ENCODE measurements at regions not wholly inside any gene's neighbourhood (a gene's known extent, or its start where the extent isn't known, plus 50 kb on each side); places are given as distances from the start of the nearest gene placed in this dataset.
A peak's percentile ranks its signal among the peaks of the same experiment; 100 is the strongest.

DNA sequence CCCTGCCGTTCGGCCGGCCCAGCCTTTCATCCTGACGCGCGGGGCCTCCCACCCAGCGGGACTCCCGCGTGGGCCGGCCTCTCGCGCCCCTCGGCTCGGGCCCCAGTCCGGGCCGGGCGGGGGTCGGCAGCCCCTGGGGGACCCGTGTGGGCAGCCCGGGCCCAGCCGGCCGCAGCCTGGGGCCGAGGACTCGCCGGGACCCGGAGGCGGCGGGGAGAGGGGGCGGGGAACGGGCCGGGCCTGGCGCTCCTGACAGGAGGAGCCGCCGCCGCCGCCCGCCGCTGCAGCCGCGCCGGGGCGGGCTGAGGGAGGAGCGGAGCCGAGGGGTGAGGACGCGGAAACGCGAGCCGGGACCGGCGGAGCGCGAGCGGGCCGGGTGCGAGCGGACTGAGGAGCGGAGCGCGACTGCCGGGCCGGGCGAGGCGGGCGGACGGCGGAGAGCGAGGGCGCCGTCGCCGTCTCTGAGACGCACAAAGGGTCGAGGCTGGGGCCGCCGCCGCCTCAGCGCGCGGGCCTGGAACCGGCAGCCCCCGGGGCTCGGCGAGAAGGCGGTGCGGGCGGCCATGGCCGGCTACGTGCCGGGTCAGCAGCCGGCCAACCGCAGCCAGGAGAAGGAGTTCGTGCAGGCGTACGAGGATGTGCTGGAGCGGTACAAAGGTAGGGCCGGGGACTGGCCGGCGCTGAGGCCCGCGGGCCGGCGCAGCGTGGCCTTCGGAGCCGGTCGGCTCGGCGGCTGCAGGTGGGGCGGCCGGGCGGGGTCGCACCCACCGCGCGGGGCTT is 79.1 kb downstream of the NDUFS5 start:
- H3K4me3 ChIP-seq (ENCODE audit: insufficient read length, low read depth): peak overlapping the region; percentile 78
- no peaks in the 10 kb centered on the region for H3K27me3 ChIP-seq (ENCODE audit: insufficient read depth, insufficient read length)
- H3K36me3 ChIP-seq (ENCODE audit: insufficient read depth, insufficient read length, low read length): no peaks in the 10 kb centered on the region
- H3K4me1 ChIP-seq (ENCODE audit: insufficient read depth, insufficient read length): peaks cover 10% of the 10 kb centered on the region
- DNase-seq (ENCODE audit: low read depth, low spot score): no peak
- TF ChIP-seq SUZ12 (IDR thresholded peaks at IDR 0.05; ENCODE audit: extremely low read depth, insufficient read depth, insufficient read length) (no peak), ZNF274 (IDR thresholded peaks at IDR 0.05; ENCODE audit: low read depth, low read length) (no peak), YY1 (IDR thresholded peaks at IDR 0.05; ENCODE audit: insufficient read depth, insufficient read length) (no peak)
- H3K9ac ChIP-seq (ENCODE audit: insufficient read length, low read depth): peak overlapping the region; percentile 96
- H3K9me3 ChIP-seq (ENCODE audit: insufficient read depth, low read length): no peaks in the 10 kb centered on the region

GRCh38 chr1:39105841-39106765 is 80.0 kb downstream of the NDUFS5 start:
- Histone ChIP-seq H3K4me1 (ENCODE audit: insufficient read depth, insufficient read length) (peaks cover 10% of the 10 kb centered on the region), H3K9me3 (ENCODE audit: insufficient read depth, low read length) (no peaks in the 10 kb centered on the region), H3K9ac (ENCODE audit: insufficient read length, low read depth) (peak overlapping the region; percentile 96), H3K4me3 (ENCODE audit: insufficient read length, low read depth) (peak overlapping the region; percentile 78), H3K27me3 (ENCODE audit: insufficient read depth, insufficient read length) (no peaks in the 10 kb centered on the region), H3K36me3 (ENCODE audit: insufficient read depth, insufficient read length, low read length) (no peaks in the 10 kb centered on the region)
- DNase-seq (ENCODE audit: low read depth, low spot score): peak; percentile 51
- TF ChIP-seq ZNF274 (IDR thresholded peaks at IDR 0.05; ENCODE audit: low read depth, low read length): no peak
- TF ChIP-seq YY1 (IDR thresholded peaks at IDR 0.05; ENCODE audit: insufficient read depth, insufficient read length): no peak
- TF ChIP-seq SUZ12 (IDR thresholded peaks at IDR 0.05; ENCODE audit: extremely low read depth, insufficient read depth, insufficient read length): no peak

DNA sequence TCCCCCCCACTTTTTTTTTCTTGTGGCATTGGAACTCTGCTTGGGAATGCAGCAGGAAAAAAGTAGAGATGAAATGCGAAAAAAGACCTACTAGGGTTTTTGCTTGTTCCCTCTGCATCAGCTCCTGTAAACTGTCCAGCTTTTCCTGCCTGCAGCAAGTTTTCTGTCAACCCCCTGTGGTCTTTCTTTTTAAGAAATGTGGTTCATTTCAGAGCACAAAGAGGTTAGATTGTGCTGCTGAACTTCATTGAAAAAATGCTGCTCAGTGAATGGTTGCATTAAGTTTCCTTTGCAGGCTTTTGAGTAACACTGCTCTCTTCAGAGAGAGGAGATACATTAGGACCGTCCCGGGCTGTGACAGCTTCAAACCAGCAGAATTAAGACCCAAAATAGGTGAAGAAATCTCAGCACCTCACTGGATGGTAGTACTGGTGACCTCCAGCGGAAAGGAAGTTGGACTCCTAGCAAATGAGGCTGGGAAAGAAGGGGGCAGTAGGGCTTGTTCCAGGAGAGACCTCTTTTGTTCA is 80.7 kb downstream of the NDUFS5 start:
- no peaks in the 10 kb centered on the region for H3K9me3 ChIP-seq (ENCODE audit: insufficient read depth, low read length)
- TF ChIP-seq YY1 (IDR thresholded peaks at IDR 0.05; ENCODE audit: insufficient read depth, insufficient read length) (no peak), SUZ12 (IDR thresholded peaks at IDR 0.05; ENCODE audit: extremely low read depth, insufficient read depth, insufficient read length) (no peak), ZNF274 (IDR thresholded peaks at IDR 0.05; ENCODE audit: low read depth, low read length) (no peak)
- no peaks in the 10 kb centered on the region for H3K27me3 ChIP-seq (ENCODE audit: insufficient read depth, insufficient read length)
- DNase-seq (ENCODE audit: low read depth, low spot score): peak; percentile 55
- H3K4me3 ChIP-seq (ENCODE audit: insufficient read length, low read depth): peak overlapping the region; percentile 78
- peaks cover 10% of the 10 kb centered on the region for H3K4me1 ChIP-seq (ENCODE audit: insufficient read depth, insufficient read length)
- H3K36me3 ChIP-seq (ENCODE audit: insufficient read depth, insufficient read length, low read length): no peaks in the 10 kb centered on the region
- H3K9ac ChIP-seq (ENCODE audit: insufficient read length, low read depth): peak overlapping the region; percentile 96

- DNase-seq (ENCODE audit: low read depth, low spot score): peak; percentile 51
- Histone ChIP-seq H3K9me3 (ENCODE audit: insufficient read depth, low read length) (no peaks in the 10 kb centered on the region), H3K36me3 (ENCODE audit: insufficient read depth, insufficient read length, low read length) (peaks cover 3% of the 10 kb centered on the region), H3K27me3 (ENCODE audit: insufficient read depth, insufficient read length) (no peaks in the 10 kb centered on the region), H3K9ac (ENCODE audit: insufficient read length, low read depth) (peak overlapping the region; percentile 96), H3K4me1 (ENCODE audit: insufficient read depth, insufficient read length) (peaks cover 10% of the 10 kb centered on the region), H3K4me3 (ENCODE audit: insufficient read length, low read depth) (peak overlapping the region; percentile 78)
- no peak for TF ChIP-seq SUZ12 (IDR thresholded peaks at IDR 0.05; ENCODE audit: extremely low read depth, insufficient read depth, insufficient read length)
- no peak for TF ChIP-seq ZNF274 (IDR thresholded peaks at IDR 0.05; ENCODE audit: low read depth, low read length)
- no peak for TF ChIP-seq YY1 (IDR thresholded peaks at IDR 0.05; ENCODE audit: insufficient read depth, insufficient read length)
Measured at GRCh38 chr1:39107341-39108290, 81.5 kb downstream of the NDUFS5 start.

- Histone ChIP-seq H3K4me3 (ENCODE audit: insufficient read length, low read depth) (no peak overlapping the region), H3K4me1 (ENCODE audit: insufficient read depth, insufficient read length) (peaks cover 3% of the 10 kb centered on the region), H3K27me3 (ENCODE audit: insufficient read depth, insufficient read length) (no peaks in the 10 kb centered on the region), H3K9me3 (ENCODE audit: insufficient read depth, low read length) (no peaks in the 10 kb centered on the region), H3K36me3 (ENCODE audit: insufficient read depth, insufficient read length, low read length) (peaks cover 12% of the 10 kb centered on the region), H3K9ac (ENCODE audit: insufficient read length, low read depth) (no peak overlapping the region)
- TF ChIP-seq YY1 (IDR thresholded peaks at IDR 0.05; ENCODE audit: insufficient read depth, insufficient read length) (no peak), ZNF274 (IDR thresholded peaks at IDR 0.05; ENCODE audit: low read depth, low read length) (no peak), SUZ12 (IDR thresholded peaks at IDR 0.05; ENCODE audit: extremely low read depth, insufficient read depth, insufficient read length) (no peak)
- DNase-seq (ENCODE audit: low read depth, low spot score): no peak
Measured at GRCh38 chr1:39109644-39110043, 83.5 kb downstream of the NDUFS5 start.

GRCh38 chr1:39110325-39110851 is 84.2 kb downstream of the NDUFS5 start:
- no peak for DNase-seq (ENCODE audit: low read depth, low spot score)
- no peaks in the 10 kb centered on the region for H3K27me3 ChIP-seq (ENCODE audit: insufficient read depth, insufficient read length)
- H3K9ac ChIP-seq (ENCODE audit: insufficient read length, low read depth): no peak overlapping the region
- no peak overlapping the region for H3K4me3 ChIP-seq (ENCODE audit: insufficient read length, low read depth)
- H3K9me3 ChIP-seq (ENCODE audit: insufficient read depth, low read length): no peaks in the 10 kb centered on the region
- TF ChIP-seq ZNF274 (IDR thresholded peaks at IDR 0.05; ENCODE audit: low read depth, low read length): no peak
- TF ChIP-seq SUZ12 (IDR thresholded peaks at IDR 0.05; ENCODE audit: extremely low read depth, insufficient read depth, insufficient read length): no peak
- no peak for TF ChIP-seq YY1 (IDR thresholded peaks at IDR 0.05; ENCODE audit: insufficient read depth, insufficient read length)
- peaks cover 3% of the 10 kb centered on the region for H3K4me1 ChIP-seq (ENCODE audit: insufficient read depth, insufficient read length)
- peaks cover 12% of the 10 kb centered on the region for H3K36me3 ChIP-seq (ENCODE audit: insufficient read depth, insufficient read length, low read length)

Data from NT2/D1 (cell line).